NCI-H510A (cell line): ENCODE measurements at regions not wholly inside any gene's neighbourhood (a gene's known extent, or its start where the extent isn't known, plus 50 kb on each side); places are given as distances from the start of the nearest gene placed in this dataset.
"Not testable (repeated sequence)": the region's sequence is repeated elsewhere in the genome, so short reads cannot be mapped to it uniquely, and the experiment has no call there.

Experiments
- DNase-seq: peaks from one replicate; lab custom pipeline; 2025; lab: John Stamatoyannopoulos, UW

GRCh38 chr10:46095943-46096342 lies 49.9 kb upstream of the MSMB start:
- not testable (repeated sequence) for DNase-seq

- no peak for DNase-seq
These were observed 50.4 kb upstream of the MSMB start for GRCh38 chr10:46096446-46096845.

- DNase-seq: no peak
These were observed 51.0 kb upstream of the MSMB start for GRCh38 chr10:46096909-46097575.

- DNase-seq: no peak
These were observed 51.7 kb upstream of the MSMB start for GRCh38 chr10:46097576-46098317.

- no peak for DNase-seq
These were observed 52.3 kb upstream of the MSMB start for GRCh38 chr10:46098386-46098785.

- DNase-seq: not testable (repeated sequence)
These were observed 52.9 kb upstream of the MSMB start for GRCh38 chr10:46098925-46099324.

GRCh38 chr10:46104071-46104585 lies 58.1 kb upstream of the MSMB start:
- no peak for DNase-seq

- not testable (repeated sequence) for DNase-seq
These were observed 59.3 kb upstream of the MSMB start for GRCh38 chr10:46105416-46105815.

GRCh38 chr10:46105856-46106409 lies 59.9 kb upstream of the MSMB start:
- not testable (repeated sequence) for DNase-seq

- peak; percentile 35 for DNase-seq
These were observed 60.6 kb upstream of the MSMB start for GRCh38 chr10:46106410-46107255.

GRCh38 chr10:46108158-46108499 lies 62.1 kb upstream of the MSMB start:
- DNase-seq: not testable (repeated sequence)

GRCh38 chr10:46154271-46154670 lies 108.2 kb upstream of the MSMB start:
- DNase-seq: not testable (repeated sequence)

- not testable (repeated sequence) for DNase-seq
These were observed 108.6 kb upstream of the MSMB start for GRCh38 chr10:46154683-46155082.

GRCh38 chr10:46156866-46157265 lies 110.8 kb upstream of the MSMB start:
- DNase-seq: not testable (repeated sequence)

- no peak for DNase-seq
These were observed 117.1 kb upstream of the ANTXRL start for GRCh38 chr10:46169736-46170135.

- no peak for DNase-seq
These were observed 116.0 kb upstream of the ANTXRL start for GRCh38 chr10:46170789-46171188.

GRCh38 chr10:46171661-46172060 lies 115.1 kb upstream of the ANTXRL start:
- no peak for DNase-seq

- DNase-seq: no peak
These were observed 111.5 kb upstream of the ANTXRL start for GRCh38 chr10:46175296-46175695.

GRCh38 chr10:46175831-46176230 lies 111.0 kb upstream of the ANTXRL start:
- DNase-seq: no peak

- DNase-seq: not testable (repeated sequence)
These were observed 99.4 kb upstream of the ANTXRL start for GRCh38 chr10:46187431-46187830.

- no peak for DNase-seq
These were observed 89.7 kb upstream of the ANTXRL start for GRCh38 chr10:46197050-46197449.

- DNase-seq: no peak
These were observed 88.3 kb upstream of the ANTXRL start for GRCh38 chr10:46198516-46198915.
